ENCODE measurements at regions not wholly inside any gene's neighbourhood (a gene's known extent, or its start where the extent isn't known, plus 50 kb on each side); places are given as distances from the start of the nearest gene placed in this dataset.

DNA sequence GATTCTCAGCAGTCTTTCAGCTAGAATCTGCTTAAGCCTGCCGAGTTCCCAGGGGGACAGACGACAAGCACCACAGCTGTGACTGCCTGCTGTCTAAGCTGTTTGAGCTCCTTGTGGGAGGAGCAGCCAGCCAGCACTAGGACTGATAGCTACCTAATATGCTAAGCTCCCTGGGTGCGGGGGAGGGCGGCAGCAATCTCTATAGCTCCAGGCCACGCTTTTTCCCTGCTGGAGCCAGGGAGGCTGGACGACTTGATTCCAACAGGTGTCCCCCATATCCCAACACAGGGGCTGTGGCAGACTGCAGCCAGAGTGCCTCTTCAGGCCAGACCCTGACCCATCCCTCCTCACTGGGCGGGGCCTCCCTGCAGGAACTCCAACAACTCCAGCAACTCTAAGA, 134.1 kb upstream of the ARPP21 start:
- TF ChIP-seq EZH2 (IDR thresholded peaks at IDR 0.05; ENCODE audit: low read depth, unreplicated experiment) (no peak), POLR2AphosphoS5 (IDR thresholded peaks at IDR 0.05; ENCODE audit: low read depth) (no peak)
- TF ChIP-seq, protein P1, sequence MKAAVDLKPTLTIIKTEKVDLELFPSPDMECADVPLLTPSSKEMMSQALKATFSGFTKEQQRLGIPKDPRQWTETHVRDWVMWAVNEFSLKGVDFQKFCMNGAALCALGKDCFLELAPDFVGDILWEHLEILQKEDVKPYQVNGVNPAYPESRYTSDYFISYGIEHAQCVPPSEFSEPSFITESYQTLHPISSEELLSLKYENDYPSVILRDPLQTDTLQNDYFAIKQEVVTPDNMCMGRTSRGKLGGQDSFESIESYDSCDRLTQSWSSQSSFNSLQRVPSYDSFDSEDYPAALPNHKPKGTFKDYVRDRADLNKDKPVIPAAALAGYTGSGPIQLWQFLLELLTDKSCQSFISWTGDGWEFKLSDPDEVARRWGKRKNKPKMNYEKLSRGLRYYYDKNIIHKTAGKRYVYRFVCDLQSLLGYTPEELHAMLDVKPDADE (IDR thresholded peaks at IDR 0.05), result no peak

Measured in GM23338 (cell line).